ENCODE measurements at regions not wholly inside any gene's neighbourhood (a gene's known extent, or its start where the extent isn't known, plus 50 kb on each side); places are given as distances from the start of the nearest gene placed in this dataset.

DNA sequence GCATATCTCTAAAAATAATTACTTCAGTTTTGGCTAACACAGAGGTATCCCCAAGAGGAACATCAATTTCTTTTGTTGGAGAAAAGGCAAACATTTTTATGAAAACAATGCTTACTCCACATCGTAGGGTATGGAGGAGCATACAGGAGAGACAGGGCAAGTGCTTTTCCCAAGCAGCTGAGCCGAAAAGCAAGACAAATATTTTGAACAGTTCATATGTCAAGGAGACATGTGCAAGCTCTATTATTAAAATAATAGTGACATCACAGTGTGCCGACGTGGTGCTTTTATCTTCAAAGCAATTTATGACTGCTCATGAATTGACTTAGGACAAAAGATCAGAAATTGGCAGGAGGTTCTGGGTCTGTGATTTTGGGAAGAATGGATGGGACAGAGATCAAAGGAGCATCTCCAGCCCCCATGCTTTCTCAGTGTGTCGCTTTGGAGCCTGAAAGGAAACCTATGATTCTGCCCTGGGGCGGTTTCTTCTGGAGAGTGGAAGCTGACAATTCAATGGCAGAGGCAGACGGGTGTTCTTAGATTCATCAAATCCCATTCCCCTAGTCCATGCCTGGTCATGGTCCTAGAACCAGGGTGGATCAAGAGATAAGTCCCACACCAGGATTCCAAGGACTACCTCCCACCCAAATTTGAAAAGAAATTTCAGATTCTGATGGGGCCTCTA, 97.1 kb downstream of the JCAD start:
- Mint-ChIP-seq H3K27ac (no peak overlapping the region), H3K36me3 (no peaks in the 10 kb centered on the region), H3K9me3 (no peaks in the 10 kb centered on the region), H3K4me1 (no peaks in the 10 kb centered on the region), H3K4me3 (no peak overlapping the region), H3K27me3 (peaks cover 4% of the 10 kb centered on the region)
- DNase-seq = no peak
- CTCF ChIA-PET = no interaction called here

DNA sequence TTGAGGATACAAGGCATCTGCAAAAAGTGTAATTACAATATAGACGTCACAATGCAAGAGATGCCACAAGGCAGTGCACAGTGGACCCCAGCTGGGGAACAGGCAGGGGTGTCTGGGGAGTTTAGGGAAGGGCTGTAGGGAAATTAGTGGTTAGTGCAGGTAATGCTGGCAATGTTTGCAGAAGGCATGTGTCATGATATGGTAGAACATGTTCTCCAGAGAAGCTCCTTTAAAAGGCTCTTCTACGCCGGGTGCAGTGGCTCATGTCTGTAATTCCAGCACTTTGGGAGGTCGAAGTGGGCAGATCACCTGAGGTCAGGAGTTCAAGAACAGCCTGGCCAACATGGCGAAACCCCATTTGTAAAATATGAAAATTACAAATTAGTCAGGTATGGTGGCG, 98.0 kb downstream of the JCAD start:
- Mint-ChIP-seq H3K4me1 (no peaks in the 10 kb centered on the region), H3K27ac (no peak overlapping the region), H3K27me3 (peaks cover 4% of the 10 kb centered on the region), H3K9me3 (no peaks in the 10 kb centered on the region), H3K36me3 (no peaks in the 10 kb centered on the region), H3K4me3 (no peak overlapping the region)
- no peak for DNase-seq
- CTCF ChIA-PET = no interaction called here

DNA sequence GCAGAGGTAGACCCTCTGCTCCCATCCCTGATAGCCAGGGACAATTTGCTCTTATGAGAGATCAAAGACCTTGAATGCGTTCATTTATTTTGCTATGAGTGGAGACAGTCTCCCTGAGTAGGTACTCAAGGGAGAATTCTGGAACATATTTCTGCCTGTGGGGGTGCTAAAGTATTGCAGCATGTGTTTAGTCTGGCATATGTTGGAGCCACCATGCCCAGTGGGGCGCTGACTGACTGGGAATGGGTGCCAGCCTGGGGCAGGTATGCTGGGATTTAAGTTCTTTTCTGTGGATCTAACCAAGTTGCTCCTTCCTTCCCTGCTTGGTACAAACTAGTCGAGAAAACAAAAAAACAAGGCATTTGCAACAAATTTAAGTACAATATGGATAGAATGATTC, 99.1 kb downstream of the JCAD start:
- CTCF ChIA-PET = no interaction called here
- H3K4me1 Mint-ChIP-seq = no peaks in the 10 kb centered on the region
- no peak overlapping the region for H3K4me3 Mint-ChIP-seq
- H3K27me3 Mint-ChIP-seq = peaks cover 4% of the 10 kb centered on the region
- no peak for DNase-seq
- no peak overlapping the region for H3K27ac Mint-ChIP-seq
- H3K9me3 Mint-ChIP-seq = no peaks in the 10 kb centered on the region
- no peaks in the 10 kb centered on the region for H3K36me3 Mint-ChIP-seq

DNA sequence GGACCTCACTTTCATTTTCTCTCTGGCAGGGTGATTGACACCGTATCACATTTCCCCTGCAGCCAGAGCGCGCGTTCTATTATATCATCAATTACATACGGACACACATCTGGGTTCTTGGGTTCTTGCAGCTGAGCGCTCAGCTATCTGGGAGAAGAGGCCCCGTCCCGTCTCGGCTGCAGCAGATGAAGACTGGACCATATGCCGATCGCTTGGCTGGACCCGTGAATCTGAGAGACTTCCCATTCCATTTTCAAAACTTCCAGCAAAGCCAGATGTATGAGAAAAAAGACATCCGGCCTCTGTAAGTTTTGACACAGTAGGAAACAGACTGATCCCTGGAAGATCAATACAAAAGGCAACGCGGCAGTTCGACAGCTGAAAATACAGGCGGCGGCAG, 99.8 kb downstream of the JCAD start:
- Mint-ChIP-seq H3K27me3 (peaks cover 4% of the 10 kb centered on the region), H3K4me3 (no peak overlapping the region), H3K36me3 (no peaks in the 10 kb centered on the region), H3K9me3 (no peaks in the 10 kb centered on the region), H3K4me1 (no peaks in the 10 kb centered on the region), H3K27ac (no peak overlapping the region)
- DNase-seq = no peak
- CTCF ChIA-PET = no interaction called here

DNA sequence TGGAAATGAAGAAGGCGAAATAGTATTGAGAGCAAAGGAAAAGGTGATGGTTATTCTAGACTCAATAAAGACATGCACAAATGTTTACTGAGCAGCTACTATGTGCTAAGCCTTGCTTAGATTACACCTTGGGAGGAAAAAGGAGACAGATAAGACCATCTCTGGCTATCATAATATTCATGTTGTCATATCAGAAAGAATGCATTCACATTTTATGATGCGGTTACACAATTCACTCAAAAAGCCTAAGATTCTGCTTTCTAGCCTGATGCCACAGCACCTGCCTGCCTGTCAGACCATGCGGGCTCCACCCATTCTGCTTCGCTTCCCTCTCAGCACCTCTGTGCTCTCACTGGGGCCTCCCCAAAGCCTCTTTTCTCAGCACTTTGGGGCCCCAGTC, 100.9 kb downstream of the JCAD start:
- Mint-ChIP-seq H3K9me3 (no peaks in the 10 kb centered on the region), H3K27me3 (peaks cover 4% of the 10 kb centered on the region), H3K4me3 (no peak overlapping the region), H3K27ac (no peak overlapping the region), H3K4me1 (no peaks in the 10 kb centered on the region), H3K36me3 (no peaks in the 10 kb centered on the region)
- CTCF ChIA-PET = no interaction called here
- no peak for DNase-seq

DNA sequence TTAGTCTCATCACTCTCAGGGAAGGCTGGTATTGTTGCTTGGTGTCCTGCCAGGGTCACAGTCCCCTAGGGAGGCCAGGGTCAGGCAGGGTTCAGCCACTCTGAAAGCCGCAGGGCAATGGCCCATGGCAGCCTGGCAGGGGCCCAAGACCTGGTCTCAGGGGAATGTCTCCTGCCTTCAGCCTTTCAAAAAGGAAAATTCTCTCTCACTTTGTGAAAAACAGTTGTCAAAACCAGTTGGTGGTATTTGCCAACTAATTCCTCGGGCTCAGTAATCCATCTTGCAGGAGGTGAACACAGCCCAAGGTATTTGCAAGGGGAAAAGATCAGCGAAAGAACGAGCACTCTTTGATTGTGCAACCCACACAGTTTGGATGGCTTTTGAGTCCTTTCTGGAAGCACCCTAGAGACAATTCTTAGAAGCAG, 101.5 kb downstream of the JCAD start:
- no peaks in the 10 kb centered on the region for H3K4me1 Mint-ChIP-seq
- no peak overlapping the region for H3K4me3 Mint-ChIP-seq
- H3K36me3 Mint-ChIP-seq = no peaks in the 10 kb centered on the region
- DNase-seq = no peak
- CTCF ChIA-PET = no interaction called here
- no peak overlapping the region for H3K27ac Mint-ChIP-seq
- H3K9me3 Mint-ChIP-seq = no peaks in the 10 kb centered on the region
- peaks cover 4% of the 10 kb centered on the region for H3K27me3 Mint-ChIP-seq

DNA sequence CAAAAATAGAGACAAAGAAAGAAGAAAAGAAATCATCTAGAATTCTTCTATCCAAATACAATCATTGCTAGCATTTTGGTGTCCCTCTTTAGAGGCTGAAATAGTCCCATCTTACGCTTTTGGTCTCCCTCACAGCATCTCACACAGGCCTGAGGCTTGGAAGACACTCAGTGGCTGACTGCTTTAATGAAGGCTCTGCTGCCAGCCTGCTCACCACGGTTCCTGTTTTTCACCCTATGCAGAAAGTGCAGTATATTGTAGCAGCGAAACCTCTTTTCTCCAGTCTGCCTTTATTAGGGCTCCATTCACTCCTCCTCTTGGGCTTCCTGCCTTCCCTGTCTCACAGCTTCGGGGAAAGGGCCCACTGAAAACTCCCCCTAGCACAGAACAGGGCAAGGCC, 102.2 kb downstream of the JCAD start:
- Mint-ChIP-seq H3K9me3 (no peaks in the 10 kb centered on the region), H3K4me1 (no peaks in the 10 kb centered on the region), H3K36me3 (no peaks in the 10 kb centered on the region), H3K4me3 (no peak overlapping the region), H3K27ac (no peak overlapping the region), H3K27me3 (peaks cover 4% of the 10 kb centered on the region)
- no peak for DNase-seq
- CTCF ChIA-PET = no interaction called here

DNA sequence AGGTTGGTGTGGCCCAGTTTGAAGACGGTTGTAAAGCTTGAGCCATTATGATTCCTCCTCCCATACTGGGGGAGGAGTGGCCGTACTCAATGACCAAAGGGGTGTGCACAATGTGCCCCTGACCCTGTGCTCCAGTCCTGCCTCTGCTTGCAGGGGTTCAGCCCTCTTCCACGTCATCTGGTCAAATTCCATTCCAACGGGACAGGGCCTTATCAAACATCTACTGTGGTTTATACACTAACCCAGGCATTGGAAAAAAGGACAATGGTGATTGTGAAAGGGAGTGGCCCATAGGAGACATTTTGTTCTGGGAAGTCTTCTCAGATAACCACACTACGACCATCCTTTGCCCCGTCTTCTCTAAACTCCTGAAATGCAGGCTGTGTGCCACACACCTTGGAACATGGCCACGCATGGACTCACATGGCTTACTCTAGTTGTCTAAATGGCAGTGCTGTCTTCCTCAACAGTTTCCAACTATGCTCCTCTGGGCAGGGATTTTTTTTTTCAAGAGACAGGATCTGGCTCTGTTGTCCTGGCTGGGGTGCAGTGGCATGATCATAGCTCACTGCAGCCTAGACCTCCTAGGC, 103.0 kb downstream of the JCAD start:
- Mint-ChIP-seq H3K36me3 (no peaks in the 10 kb centered on the region), H3K9me3 (no peaks in the 10 kb centered on the region), H3K4me1 (no peaks in the 10 kb centered on the region), H3K27ac (no peak overlapping the region), H3K27me3 (peaks cover 4% of the 10 kb centered on the region), H3K4me3 (no peak overlapping the region)
- CTCF ChIA-PET = no interaction called here
- DNase-seq = no peak

DNA sequence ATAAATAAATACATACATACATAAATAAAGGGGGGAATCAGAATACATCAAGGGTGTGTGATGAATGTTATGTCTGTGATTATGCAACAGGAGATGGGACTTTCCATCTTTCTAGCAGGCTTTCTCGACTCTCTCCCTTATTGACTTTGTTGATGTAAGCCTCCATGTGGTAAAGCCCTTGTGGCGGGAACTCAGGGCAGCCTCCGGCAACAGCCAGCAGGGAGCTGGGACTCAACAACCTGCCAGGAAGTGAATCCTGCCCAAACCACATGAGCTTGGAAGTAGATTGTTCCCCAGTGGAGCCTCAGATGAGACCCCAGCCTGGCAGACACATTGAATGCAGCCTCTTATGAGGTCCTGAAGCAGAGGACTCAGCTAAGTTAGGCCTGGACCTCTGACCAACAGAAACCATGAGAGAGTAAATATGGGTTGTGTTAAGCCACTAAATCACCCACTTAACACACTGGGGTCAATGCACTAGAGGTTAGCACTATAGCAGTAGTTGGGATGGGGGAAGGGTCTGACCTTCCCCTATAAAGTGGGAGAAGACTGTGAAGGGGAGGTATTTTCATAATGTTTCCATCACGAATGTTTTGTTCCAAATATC, 104.0 kb downstream of the JCAD start:
- Mint-ChIP-seq H3K4me1 (no peaks in the 10 kb centered on the region), H3K9me3 (no peaks in the 10 kb centered on the region), H3K27ac (no peak overlapping the region), H3K27me3 (peaks cover under 1% of the 10 kb centered on the region), H3K4me3 (no peak overlapping the region), H3K36me3 (no peaks in the 10 kb centered on the region)
- DNase-seq = no peak
- CTCF ChIA-PET = no interaction called here

DNA sequence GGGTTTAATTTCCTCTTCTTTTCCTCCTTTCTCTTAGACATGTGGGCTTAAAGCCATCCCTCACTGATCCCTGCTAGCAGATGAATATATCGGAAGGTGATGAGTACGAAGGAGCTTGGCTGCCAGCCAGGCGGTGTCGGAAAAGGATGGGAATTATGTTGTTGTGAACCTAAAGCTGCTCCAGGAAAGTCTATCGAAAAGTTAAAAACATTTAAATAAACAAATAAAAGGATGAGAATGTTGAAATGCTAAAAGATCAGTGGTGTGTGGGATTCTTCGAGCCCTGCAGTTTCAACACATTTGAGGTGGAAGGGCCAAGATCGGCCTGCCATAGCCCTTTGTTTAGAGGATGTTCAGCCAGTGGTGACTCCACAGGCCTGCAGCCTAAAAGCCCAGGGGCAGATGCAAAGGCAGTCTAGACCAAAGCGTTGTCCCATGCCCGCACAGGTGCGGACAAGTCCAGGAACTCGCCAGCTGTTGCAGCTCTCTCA, 107.9 kb downstream of the JCAD start:
- Mint-ChIP-seq H3K36me3 (no peaks in the 10 kb centered on the region), H3K27me3 (no peaks in the 10 kb centered on the region), H3K27ac (no peak overlapping the region), H3K9me3 (no peaks in the 10 kb centered on the region), H3K4me1 (no peaks in the 10 kb centered on the region), H3K4me3 (no peak overlapping the region)
- CTCF ChIA-PET = no interaction called here
- DNase-seq = no peak

DNA sequence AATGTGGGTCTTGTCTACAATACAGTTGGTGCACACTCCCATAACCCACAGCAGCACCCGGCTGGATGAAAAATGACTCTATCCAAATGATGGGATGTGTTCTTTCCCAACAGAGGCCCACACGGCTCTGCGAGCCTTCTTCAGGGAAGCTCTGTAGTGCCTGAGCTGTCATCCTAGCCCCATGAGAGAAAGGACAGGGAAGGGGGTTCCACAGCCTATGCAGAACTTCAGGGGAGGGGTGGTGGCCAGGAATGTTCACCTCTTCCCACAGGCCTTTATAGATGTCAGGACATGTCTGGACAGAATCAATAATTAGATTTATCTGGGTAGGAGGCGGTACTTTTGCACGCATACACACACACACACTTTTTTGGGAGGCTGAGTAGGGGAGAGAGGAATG, 109.0 kb downstream of the JCAD start:
- H3K4me3 Mint-ChIP-seq = no peak overlapping the region
- CTCF ChIA-PET = interaction anchor here (1.1 kb wide), 1 partner anchor 23 kb away, joined by 3 read pairs; no protein-coding TSS in a partner anchor
- no peak for DNase-seq
- no peaks in the 10 kb centered on the region for H3K4me1 Mint-ChIP-seq
- no peaks in the 10 kb centered on the region for H3K36me3 Mint-ChIP-seq
- H3K27ac Mint-ChIP-seq = no peak overlapping the region
- no peaks in the 10 kb centered on the region for H3K27me3 Mint-ChIP-seq
- H3K9me3 Mint-ChIP-seq = no peaks in the 10 kb centered on the region

DNA sequence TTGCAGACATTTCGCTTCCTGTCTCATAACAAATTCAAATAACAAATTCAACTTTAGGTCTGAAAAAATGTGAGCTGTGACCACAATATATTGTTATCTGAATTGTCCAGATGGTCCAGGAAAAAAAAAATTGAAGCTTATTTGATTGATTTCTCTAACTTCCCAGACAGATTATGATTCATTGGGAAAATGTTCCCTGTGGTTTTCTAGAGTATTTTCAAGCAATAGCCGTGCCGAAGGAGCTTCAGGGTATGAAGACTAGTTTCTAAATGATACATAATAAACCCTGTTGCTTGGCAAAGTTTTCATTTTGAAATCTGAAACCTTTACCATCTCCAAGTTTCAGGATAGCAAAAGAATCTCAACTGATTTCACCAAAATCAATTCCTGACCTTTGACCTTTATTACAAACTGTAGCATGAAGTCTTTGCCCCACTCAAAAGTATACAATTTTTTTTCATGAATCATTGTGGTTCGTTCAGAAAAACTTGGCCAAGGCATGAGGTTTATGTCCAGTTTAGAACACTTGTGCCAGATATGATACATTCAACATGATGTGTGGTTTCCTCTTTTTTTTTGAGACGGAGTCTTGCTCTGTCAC, 109.9 kb downstream of the JCAD start:
- no peaks in the 10 kb centered on the region for H3K27me3 Mint-ChIP-seq
- no peaks in the 10 kb centered on the region for H3K9me3 Mint-ChIP-seq
- CTCF ChIA-PET = no interaction called here
- no peak overlapping the region for H3K4me3 Mint-ChIP-seq
- no peak overlapping the region for H3K27ac Mint-ChIP-seq
- DNase-seq = no peak
- no peaks in the 10 kb centered on the region for H3K4me1 Mint-ChIP-seq
- no peaks in the 10 kb centered on the region for H3K36me3 Mint-ChIP-seq

DNA sequence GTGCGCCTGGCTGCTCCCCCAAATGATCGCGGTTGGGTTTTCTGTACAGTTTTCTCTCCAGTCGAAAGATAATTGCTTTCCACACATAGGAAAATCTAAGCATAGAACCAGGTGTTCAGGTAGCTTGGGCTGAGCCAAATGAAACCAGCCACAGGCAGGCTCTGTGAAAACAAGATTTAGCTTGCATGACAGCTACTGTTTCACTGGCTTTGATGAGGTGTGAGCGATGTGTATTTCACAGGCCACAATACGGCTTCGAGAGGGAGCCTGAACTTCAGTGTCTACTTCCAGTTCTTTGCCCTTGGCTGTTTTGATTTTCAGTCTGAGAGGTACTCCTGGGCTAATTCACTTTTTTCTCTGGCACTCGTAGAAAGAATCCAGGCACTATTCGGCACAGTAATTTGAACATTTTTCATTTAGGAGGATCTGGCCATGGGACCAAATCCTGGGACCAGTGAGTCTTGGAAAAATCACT, 110.5 kb downstream of the JCAD start:
- H3K4me3 Mint-ChIP-seq = no peak overlapping the region
- H3K27me3 Mint-ChIP-seq = no peaks in the 10 kb centered on the region
- no peak for DNase-seq
- no peak overlapping the region for H3K27ac Mint-ChIP-seq
- H3K36me3 Mint-ChIP-seq = no peaks in the 10 kb centered on the region
- CTCF ChIA-PET = no interaction called here
- no peaks in the 10 kb centered on the region for H3K4me1 Mint-ChIP-seq
- H3K9me3 Mint-ChIP-seq = no peaks in the 10 kb centered on the region

DNA sequence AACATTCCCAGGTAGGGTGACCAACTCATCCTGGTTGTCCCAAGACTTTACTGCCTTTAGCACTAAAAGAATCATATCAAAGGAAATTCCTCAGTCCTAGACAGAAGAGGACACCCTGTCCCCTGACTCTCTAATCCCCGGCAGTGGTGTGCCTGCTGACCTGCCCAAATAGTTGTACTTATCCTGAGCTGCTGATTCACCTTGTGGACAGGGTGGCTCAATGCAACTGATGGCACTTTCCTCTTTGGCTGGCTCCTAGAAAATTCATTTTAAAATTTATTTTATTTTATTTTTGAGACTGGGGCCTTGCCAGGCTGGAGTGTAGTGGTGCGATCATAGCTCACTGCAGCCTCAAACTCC, 111.7 kb downstream of the JCAD start:
- no peak overlapping the region for H3K27ac Mint-ChIP-seq
- no peaks in the 10 kb centered on the region for H3K9me3 Mint-ChIP-seq
- H3K4me1 Mint-ChIP-seq = no peaks in the 10 kb centered on the region
- CTCF ChIA-PET = no interaction called here
- no peaks in the 10 kb centered on the region for H3K27me3 Mint-ChIP-seq
- no peak for DNase-seq
- H3K4me3 Mint-ChIP-seq = no peak overlapping the region
- no peaks in the 10 kb centered on the region for H3K36me3 Mint-ChIP-seq
